Activated T-helper 2 cell treated with anti-CD3 and anti-CD28 coated beads, Interferon-gamma antibody, Interleukin-2, Interleukin-4, amounts not matched to agents 10 μg/mL and 5 μg/mL and 100 μg/mL, durations not matched to agents 14 hours and 24 hours and 36 hours (primary cell): ENCODE measurements at regions not wholly inside any gene's neighbourhood (a gene's known extent, or its start where the extent isn't known, plus 50 kb on each side); places are given as distances from the start of the nearest gene placed in this dataset.
"Not testable (repeated sequence)": the region's sequence is repeated elsewhere in the genome, so short reads cannot be mapped to it uniquely, and the experiment has no call there.

Experiments
- DNase-seq: peaks from one replicate; pipeline ENCODE4 v3.0.0; 2021; ENCODE audit warnings: low spot score
- H3K27ac Mint-ChIP-seq: one replicate; pipeline ENCODE4 v1.8.0; 2021; ENCODE audit warnings: mixed read lengths
- H3K27me3 Mint-ChIP-seq: one replicate; pipeline ENCODE4 v1.8.0; 2021; ENCODE audit warnings: low read depth, mixed read lengths
- H3K36me3 Mint-ChIP-seq: one replicate; pipeline ENCODE4 v1.8.0; 2021; ENCODE audit warnings: low read depth, mixed read lengths
- H3K4me1 Mint-ChIP-seq: one replicate; pipeline ENCODE4 v1.8.0; 2021; ENCODE audit warnings: low read depth, mixed read lengths
- H3K4me3 Mint-ChIP-seq: one replicate; pipeline ENCODE4 v1.8.0; 2021; ENCODE audit warnings: low read depth, mild to moderate bottlenecking, moderate library complexity, mixed read lengths
- H3K9me3 Mint-ChIP-seq: one replicate; pipeline ENCODE4 v1.8.0; 2021; ENCODE audit warnings: mixed read lengths
- intact Hi-C: fragments of 100-400 bp; cut with micrococcal nuclease; formaldehyde crosslinking; loops from one replicate; pipeline ENCODE4 v1.15.1; 2023

GRCh38 chr16:29229616-29230005, 176.9 kb downstream of the NPIPB11 start:
- H3K27me3 Mint-ChIP-seq, H3K9me3 Mint-ChIP-seq, intact Hi-C loops, H3K36me3 Mint-ChIP-seq, H3K4me3 Mint-ChIP-seq, H3K4me1 Mint-ChIP-seq, H3K27ac Mint-ChIP-seq, DNase-seq: not testable (repeated sequence)

DNA sequence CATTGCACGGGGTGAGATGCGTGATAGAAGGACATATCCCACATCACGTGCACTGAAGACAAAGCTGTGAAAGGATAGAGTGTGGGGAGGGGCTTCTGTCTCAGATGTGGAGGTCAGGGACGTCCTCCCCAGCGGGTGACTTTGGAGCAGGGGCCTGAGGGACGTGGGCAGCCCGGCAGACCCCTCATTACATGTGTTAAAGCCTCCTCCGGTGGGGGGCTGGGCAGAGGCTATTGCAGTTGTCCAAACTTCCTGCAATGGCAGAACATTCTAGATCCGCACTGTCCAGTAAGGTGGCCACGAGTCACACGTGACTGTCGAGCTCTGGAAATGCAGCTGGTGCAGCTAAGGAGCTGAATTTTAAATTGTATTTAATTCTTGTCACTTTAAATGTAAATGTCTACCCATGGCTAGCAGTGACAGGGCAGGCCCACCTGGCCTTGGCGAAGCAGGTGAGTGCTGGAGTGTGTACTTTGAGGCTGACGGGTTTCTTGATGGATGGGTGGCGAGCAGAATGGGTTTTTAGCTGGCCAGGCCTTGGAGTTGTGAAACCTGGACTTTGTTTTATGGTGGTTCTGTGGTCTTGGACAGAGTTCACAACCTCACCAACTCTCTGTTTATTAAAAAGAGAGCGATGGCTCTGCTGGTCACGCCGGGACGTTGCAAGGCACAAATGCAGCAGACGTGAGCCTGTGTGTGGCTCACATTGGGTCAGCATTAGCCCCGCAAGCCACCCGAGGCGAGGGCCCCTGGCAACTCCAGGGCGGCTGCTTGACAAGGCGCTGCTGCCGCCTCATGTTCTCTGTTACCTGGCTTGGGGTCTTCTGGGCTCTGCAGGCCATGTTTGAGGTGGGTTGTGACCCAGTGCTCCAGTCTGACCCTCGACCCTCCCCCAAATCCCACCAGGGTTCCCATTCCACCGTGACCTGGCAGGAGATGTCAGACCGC, 177.6 kb downstream of the NPIPB11 start:
- DNase-seq, H3K4me3 Mint-ChIP-seq, intact Hi-C loops, H3K27me3 Mint-ChIP-seq, H3K27ac Mint-ChIP-seq, H3K36me3 Mint-ChIP-seq, H3K9me3 Mint-ChIP-seq: not testable (repeated sequence)
- peaks cover 12% of the 10 kb centered on the region for H3K4me1 Mint-ChIP-seq

DNA sequence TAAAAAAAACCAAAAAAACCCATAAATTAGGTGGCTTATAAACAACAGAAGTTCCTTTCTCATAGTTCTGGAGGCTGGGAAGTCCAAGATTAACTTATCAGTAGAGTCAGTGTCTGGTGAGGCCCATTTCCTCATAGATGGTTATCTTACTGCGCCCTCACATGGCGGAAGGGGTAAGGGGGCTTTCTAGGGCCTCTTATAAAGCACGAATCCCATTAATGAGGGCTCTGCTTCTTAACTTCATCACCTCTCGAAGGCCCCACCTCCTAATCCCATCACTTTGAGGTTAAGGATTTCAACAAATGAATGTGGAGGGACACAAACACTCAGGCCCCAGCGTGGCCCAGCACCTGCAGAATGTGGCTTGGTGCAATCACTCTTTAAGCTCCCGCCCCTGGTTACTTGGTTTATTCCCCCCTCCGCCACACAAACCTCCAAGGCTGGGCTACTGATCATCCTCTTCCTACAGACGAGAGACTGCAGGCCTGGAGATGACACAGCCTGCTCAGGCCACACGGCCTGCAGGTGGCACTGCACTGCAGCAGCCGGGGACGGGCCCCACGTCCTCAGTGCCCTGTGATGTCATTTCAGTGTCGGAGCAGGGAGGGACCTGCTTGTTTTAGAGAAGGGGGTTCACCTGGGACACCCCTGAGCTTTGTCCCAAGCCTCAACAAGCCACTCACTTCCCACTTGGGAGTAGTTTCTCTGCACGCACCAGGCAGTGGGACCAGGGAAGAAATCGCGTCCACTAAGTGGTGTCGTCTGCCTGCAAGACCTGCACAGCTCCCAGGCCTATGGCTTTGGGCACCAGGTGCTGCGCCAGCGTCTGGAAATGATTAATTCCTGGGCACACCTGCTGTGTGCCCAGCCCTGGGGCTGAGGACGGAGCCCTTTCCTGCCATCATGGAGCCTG, 178.5 kb downstream of the NPIPB11 start:
- Mint-ChIP-seq H3K4me1 (peaks cover 14% of the 10 kb centered on the region), H3K9me3 (peaks cover 13% of the 10 kb centered on the region)
- DNase-seq, result peak; percentile 58
- H3K36me3 Mint-ChIP-seq, H3K27ac Mint-ChIP-seq, intact Hi-C loops, H3K27me3 Mint-ChIP-seq, H3K4me3 Mint-ChIP-seq: not testable (repeated sequence)

DNA sequence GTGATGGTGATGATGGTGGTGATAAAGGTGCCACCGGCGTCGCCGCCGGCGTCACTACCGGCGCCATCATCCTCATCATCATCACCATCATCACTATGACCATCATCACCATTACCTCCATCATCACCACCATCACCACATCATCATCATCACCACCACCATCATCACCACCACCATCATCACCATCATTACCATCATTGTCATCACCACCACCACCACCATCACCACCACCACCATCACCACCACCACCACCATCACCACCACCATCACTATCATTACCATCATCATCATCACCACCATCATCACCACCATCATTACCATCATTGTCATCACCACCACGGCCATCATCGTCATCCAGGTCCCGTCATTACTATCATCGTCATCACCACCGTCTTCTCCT, 179.7 kb downstream of the NPIPB11 start:
- Mint-ChIP-seq H3K4me1 (peaks cover 14% of the 10 kb centered on the region), H3K36me3 (peaks cover 11% of the 10 kb centered on the region), H3K27ac (no peak overlapping the region), H3K4me3 (no peak overlapping the region), H3K9me3 (peaks cover 13% of the 10 kb centered on the region), H3K27me3 (no peaks in the 10 kb centered on the region)
- intact Hi-C loops, result no loop called here
- DNase-seq, result no peak

DNA sequence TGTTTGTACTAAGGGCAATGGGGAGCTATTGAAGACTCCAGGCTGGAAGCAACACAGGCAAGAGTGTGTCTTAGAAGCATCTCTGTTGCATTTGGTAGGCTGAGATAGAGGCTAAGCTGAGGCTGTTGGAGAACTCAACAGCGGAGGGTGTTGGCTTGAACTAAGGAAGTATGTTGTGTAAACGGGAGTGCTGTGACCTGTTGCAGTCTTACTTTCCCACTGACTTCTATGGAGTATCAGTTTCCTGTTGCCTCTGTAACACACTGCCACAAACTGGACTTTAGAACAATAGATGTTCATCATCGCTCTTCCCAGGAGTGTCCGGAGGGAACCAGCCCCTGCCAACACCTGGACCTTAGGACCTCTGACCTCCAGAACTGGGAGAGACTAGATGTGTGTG, 181.8 kb downstream of the NPIPB11 start:
- DNase-seq, intact Hi-C loops, H3K4me3 Mint-ChIP-seq, H3K27ac Mint-ChIP-seq, H3K27me3 Mint-ChIP-seq: not testable (repeated sequence)
- peaks cover 24% of the 10 kb centered on the region for H3K36me3 Mint-ChIP-seq
- H3K9me3 Mint-ChIP-seq, result peaks cover 17% of the 10 kb centered on the region
- H3K4me1 Mint-ChIP-seq, result peaks cover 14% of the 10 kb centered on the region

DNA sequence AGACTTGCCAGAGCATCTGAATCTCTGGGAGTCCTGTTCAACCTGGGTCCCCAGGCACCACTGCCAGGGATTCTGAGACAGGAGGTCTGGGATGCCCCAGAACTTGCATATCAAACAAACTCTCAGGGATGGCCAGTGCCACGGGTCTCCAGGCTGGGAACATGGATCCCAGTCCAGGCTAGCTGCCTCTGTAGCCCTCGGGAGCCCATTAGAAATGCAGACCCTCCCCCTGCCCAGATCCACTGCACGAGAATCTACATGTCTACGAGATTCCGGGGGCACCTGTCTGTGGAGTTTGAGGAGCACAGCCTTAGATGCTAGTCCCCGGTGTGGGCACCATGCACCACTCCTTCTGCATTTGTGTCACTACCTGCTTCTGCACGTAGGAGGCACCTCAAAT, 183.9 kb downstream of the NPIPB11 start:
- peaks cover 26% of the 10 kb centered on the region for H3K9me3 Mint-ChIP-seq
- H3K27ac Mint-ChIP-seq, intact Hi-C loops: not testable (repeated sequence)

GRCh38 chr16:29222008-29222407, 184.5 kb downstream of the NPIPB11 start:
- H3K4me1 Mint-ChIP-seq, H3K27ac Mint-ChIP-seq, intact Hi-C loops, H3K4me3 Mint-ChIP-seq, DNase-seq, H3K27me3 Mint-ChIP-seq: not testable (repeated sequence)
- Mint-ChIP-seq H3K36me3 (peaks cover 35% of the 10 kb centered on the region), H3K9me3 (peaks cover 26% of the 10 kb centered on the region)

More for the DNA sequence above, 183.9 kb downstream of the NPIPB11 start:
- DNase-seq, H3K4me3 Mint-ChIP-seq, H3K27me3 Mint-ChIP-seq, H3K4me1 Mint-ChIP-seq: not testable (repeated sequence)
- H3K36me3 Mint-ChIP-seq, result peaks cover 34% of the 10 kb centered on the region

GRCh38 chr16:29221281-29221955, 185.1 kb downstream of the NPIPB11 start:
- H3K4me1 Mint-ChIP-seq, H3K27ac Mint-ChIP-seq, H3K27me3 Mint-ChIP-seq, DNase-seq, intact Hi-C loops, H3K4me3 Mint-ChIP-seq: not testable (repeated sequence)
- peaks cover 38% of the 10 kb centered on the region for H3K36me3 Mint-ChIP-seq
- H3K9me3 Mint-ChIP-seq, result peaks cover 21% of the 10 kb centered on the region

GRCh38 chr16:29220647-29221191, 185.8 kb downstream of the NPIPB11 start:
- H3K4me3 Mint-ChIP-seq, DNase-seq, H3K27ac Mint-ChIP-seq, intact Hi-C loops, H3K27me3 Mint-ChIP-seq, H3K4me1 Mint-ChIP-seq: not testable (repeated sequence)
- H3K36me3 Mint-ChIP-seq, result peaks cover 38% of the 10 kb centered on the region
- peaks cover 18% of the 10 kb centered on the region for H3K9me3 Mint-ChIP-seq

DNA sequence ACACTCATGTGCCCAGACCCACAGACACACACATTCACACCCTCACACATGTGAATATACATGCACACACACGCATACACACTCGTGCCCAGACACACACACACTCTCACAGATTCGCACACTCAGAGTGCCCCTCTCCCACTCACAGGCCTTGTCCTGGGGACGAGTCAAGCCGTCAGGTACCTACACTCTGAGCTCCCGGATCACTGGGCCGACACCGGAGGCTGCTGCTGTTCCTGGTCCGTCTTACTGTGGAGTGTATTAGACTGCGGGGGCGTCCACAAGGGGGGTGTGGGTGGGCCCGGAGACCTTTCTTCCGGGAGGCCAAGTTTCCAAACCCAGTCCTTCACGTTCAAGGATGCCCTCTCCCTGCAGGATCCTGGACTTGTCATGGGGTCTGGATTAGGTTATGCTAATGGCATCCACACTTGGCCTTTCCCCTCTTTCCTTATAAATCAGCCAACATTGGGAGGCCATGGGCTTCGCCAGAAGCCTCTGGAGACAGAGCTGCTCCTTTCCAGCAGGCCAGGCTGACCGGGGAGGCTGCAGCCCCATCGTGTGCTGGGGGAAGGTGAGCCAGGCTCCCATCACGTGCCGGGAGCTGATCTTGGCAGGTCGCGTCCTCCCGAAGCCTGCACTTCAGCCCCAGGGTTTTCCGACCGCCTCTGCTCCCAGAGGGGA, 186.4 kb downstream of the NPIPB11 start:
- DNase-seq, H3K4me1 Mint-ChIP-seq, H3K27me3 Mint-ChIP-seq, intact Hi-C loops, H3K27ac Mint-ChIP-seq, H3K4me3 Mint-ChIP-seq: not testable (repeated sequence)
- H3K9me3 Mint-ChIP-seq, result peaks cover 18% of the 10 kb centered on the region
- H3K36me3 Mint-ChIP-seq, result peaks cover 38% of the 10 kb centered on the region

DNA sequence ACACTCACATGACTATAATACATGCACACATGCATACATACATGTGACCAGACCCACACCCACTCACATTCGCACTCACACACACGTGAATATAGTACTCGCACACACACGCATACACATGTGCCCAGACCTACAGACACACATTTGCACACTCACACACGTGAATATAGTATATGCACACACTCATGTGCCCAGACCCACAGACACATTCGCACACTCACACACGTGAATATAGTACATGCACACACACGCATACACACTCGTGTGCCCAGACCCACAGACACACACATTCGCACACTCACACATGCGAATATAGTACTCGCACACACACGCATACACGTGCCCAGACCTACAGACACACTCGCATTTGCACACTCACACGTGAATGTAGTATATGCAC, 186.9 kb downstream of the NPIPB11 start:
- H3K4me1 Mint-ChIP-seq, intact Hi-C loops, H3K27ac Mint-ChIP-seq, H3K27me3 Mint-ChIP-seq, DNase-seq, H3K4me3 Mint-ChIP-seq: not testable (repeated sequence)
- Mint-ChIP-seq H3K36me3 (peaks cover 38% of the 10 kb centered on the region), H3K9me3 (peaks cover 18% of the 10 kb centered on the region)

GRCh38 chr16:29218649-29219048, 187.9 kb downstream of the NPIPB11 start:
- DNase-seq, H3K4me1 Mint-ChIP-seq, H3K27me3 Mint-ChIP-seq, H3K27ac Mint-ChIP-seq, intact Hi-C loops, H3K4me3 Mint-ChIP-seq: not testable (repeated sequence)
- peaks cover 34% of the 10 kb centered on the region for H3K36me3 Mint-ChIP-seq
- H3K9me3 Mint-ChIP-seq, result peaks cover 18% of the 10 kb centered on the region
